ENCODE measurements at regions not wholly inside any gene's neighbourhood (a gene's known extent, or its start where the extent isn't known, plus 50 kb on each side); places are given as distances from the start of the nearest gene placed in this dataset.

DNA sequence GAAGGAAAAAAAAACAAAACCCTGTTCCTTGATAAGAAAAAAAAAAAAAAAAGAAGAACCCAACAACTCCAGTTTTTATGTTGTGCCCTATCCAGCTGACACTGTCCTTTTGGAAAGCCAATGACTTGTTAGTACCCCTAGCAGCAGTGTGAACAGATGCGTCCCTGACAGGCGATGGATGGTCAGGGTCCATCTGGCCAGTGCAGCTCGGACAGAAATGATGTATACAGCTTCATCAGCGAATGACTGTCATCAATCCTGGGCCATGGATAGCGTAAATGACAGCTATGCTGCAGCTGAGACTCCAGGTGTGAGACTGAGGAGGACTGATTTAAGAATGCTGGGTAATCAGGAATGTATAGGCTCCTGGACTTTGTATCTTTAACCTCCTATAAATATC lies 318.8 kb upstream of the FIGN start:
- H3K27me3 Mint-ChIP-seq (ENCODE audit: insufficient read depth, unreplicated experiment): peaks cover 4% of the 10 kb centered on the region
- POLR2A ChIA-PET: no interaction called here
- no peaks in the 10 kb centered on the region for H3K27me3 ChIP-seq (replicated peaks; ENCODE audit: control insufficient read depth, insufficient read depth, low read length)
- H3K4me3 Mint-ChIP-seq (ENCODE audit: unreplicated experiment): no peak overlapping the region
- no peak overlapping the region for H3K27ac Mint-ChIP-seq (ENCODE audit: unreplicated experiment)
- intact Hi-C loops (cut with micrococcal nuclease; ENCODE audit: unreplicated experiment): loop anchor here (1.0 kb wide), 1 partner anchor 474 kb away; no protein-coding TSS in a partner anchor
- CTCF ChIA-PET: no interaction called here
- no peaks in the 10 kb centered on the region for H3K9me3 ChIP-seq
- no peaks in the 10 kb centered on the region for H3K36me3 Mint-ChIP-seq (ENCODE audit: insufficient read depth, unreplicated experiment)
- H3K9me3 Mint-ChIP-seq (ENCODE audit: unreplicated experiment): no peaks in the 10 kb centered on the region
- no peak for TF ChIP-seq CTCF (IDR thresholded peaks at IDR 0.05; ENCODE audit: insufficient read depth in 1 of 2, low read depth in 1 of 2, low read length in 1 of 2, severe bottlenecking in 1 of 2, unreplicated experiment in 1 of 2)
- H3K4me3 ChIP-seq (ENCODE audit: low read depth, low read length): no peak overlapping the region
- no peak for DNase-seq
- peaks cover 8% of the 10 kb centered on the region for H3K4me1 Mint-ChIP-seq (ENCODE audit: low read depth, unreplicated experiment)
- BruUV-seq (replicated peaks): no TSS peak
- no peaks in the 10 kb centered on the region for H3K4me1 ChIP-seq
- no peaks in the 10 kb centered on the region for H3K36me3 ChIP-seq (ENCODE audit: control insufficient read depth, insufficient read depth, low read length)

DNA sequence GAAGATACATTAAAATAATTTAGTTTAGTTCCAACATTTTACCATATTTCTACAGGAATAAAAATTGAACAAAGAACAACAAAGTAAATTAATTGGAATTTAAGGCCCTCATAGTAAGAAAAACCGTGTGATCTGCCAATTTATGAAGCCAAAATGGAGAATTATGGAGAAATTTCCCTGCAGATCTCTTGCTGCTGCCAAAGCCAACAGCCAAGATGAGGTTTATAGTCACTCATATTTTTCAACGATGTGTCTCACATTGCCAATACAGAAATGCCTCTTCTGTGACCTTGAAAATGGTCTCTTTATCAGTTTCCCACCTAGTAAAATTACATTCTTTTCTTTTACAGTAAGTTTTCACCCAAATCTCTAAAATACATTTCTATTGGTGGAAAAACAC lies 317.2 kb upstream of the FIGN start:
- TF ChIP-seq CTCF (IDR thresholded peaks at IDR 0.05; ENCODE audit: insufficient read depth in 1 of 2, low read depth in 1 of 2, low read length in 1 of 2, severe bottlenecking in 1 of 2, unreplicated experiment in 1 of 2): no peak

GRCh38 chr2:164052006-164052405 lies 316.2 kb upstream of the FIGN start:
- no peak for TF ChIP-seq CTCF (IDR thresholded peaks at IDR 0.05; ENCODE audit: insufficient read depth in 1 of 2, low read depth in 1 of 2, low read length in 1 of 2, severe bottlenecking in 1 of 2, unreplicated experiment in 1 of 2)
- Mint-ChIP-seq H3K36me3 (ENCODE audit: insufficient read depth, unreplicated experiment) (no peaks in the 10 kb centered on the region), H3K27me3 (ENCODE audit: insufficient read depth, unreplicated experiment) (peaks cover 4% of the 10 kb centered on the region), H3K9me3 (ENCODE audit: unreplicated experiment) (no peaks in the 10 kb centered on the region), H3K27ac (ENCODE audit: unreplicated experiment) (no peak overlapping the region), H3K4me1 (ENCODE audit: low read depth, unreplicated experiment) (peaks cover 8% of the 10 kb centered on the region), H3K4me3 (ENCODE audit: unreplicated experiment) (no peak overlapping the region)
- no peaks in the 10 kb centered on the region for H3K9me3 ChIP-seq
- no peaks in the 10 kb centered on the region for H3K36me3 ChIP-seq (ENCODE audit: control insufficient read depth, insufficient read depth, low read length)
- intact Hi-C loops (cut with micrococcal nuclease; ENCODE audit: unreplicated experiment): no loop called here
- H3K27me3 ChIP-seq (replicated peaks; ENCODE audit: control insufficient read depth, insufficient read depth, low read length): no peaks in the 10 kb centered on the region
- DNase-seq: no peak
- no peaks in the 10 kb centered on the region for H3K4me1 ChIP-seq
- BruUV-seq (replicated peaks): no TSS peak
- H3K4me3 ChIP-seq (ENCODE audit: low read depth, low read length): no peak overlapping the region
- CTCF ChIA-PET: no interaction called here
- POLR2A ChIA-PET: no interaction called here

More for the DNA sequence above, 317.2 kb upstream of the FIGN start:
- ChIA-PET POLR2A (no interaction called here), CTCF (no interaction called here)
- Histone ChIP-seq H3K36me3 (ENCODE audit: control insufficient read depth, insufficient read depth, low read length) (no peaks in the 10 kb centered on the region), H3K27me3 (replicated peaks; ENCODE audit: control insufficient read depth, insufficient read depth, low read length) (no peaks in the 10 kb centered on the region), H3K4me1 (no peaks in the 10 kb centered on the region), H3K4me3 (ENCODE audit: low read depth, low read length) (no peak overlapping the region), H3K9me3 (no peaks in the 10 kb centered on the region)
- Mint-ChIP-seq H3K27ac (ENCODE audit: unreplicated experiment) (no peak overlapping the region), H3K9me3 (ENCODE audit: unreplicated experiment) (no peaks in the 10 kb centered on the region), H3K36me3 (ENCODE audit: insufficient read depth, unreplicated experiment) (no peaks in the 10 kb centered on the region), H3K4me1 (ENCODE audit: low read depth, unreplicated experiment) (peaks cover 8% of the 10 kb centered on the region), H3K27me3 (ENCODE audit: insufficient read depth, unreplicated experiment) (peaks cover 4% of the 10 kb centered on the region), H3K4me3 (ENCODE audit: unreplicated experiment) (no peak overlapping the region)
- intact Hi-C loops (cut with micrococcal nuclease; ENCODE audit: unreplicated experiment): no loop called here
- BruUV-seq (replicated peaks): no TSS peak
- DNase-seq: no peak

Data from Caco-2 (cell line).